IMR-90 (cell line): ENCODE measurements at regions not wholly inside any gene's neighbourhood (a gene's known extent, or its start where the extent isn't known, plus 50 kb on each side); places are given as distances from the start of the nearest gene placed in this dataset.

Experiments
- ATAC-seq: fragments of 200-7000 bp; cut with Tn5 transposase; 2 replicates; pipeline ENCODE4 v1.9.1; 2020; ENCODE audit warnings: low read depth, mild to moderate bottlenecking, moderate library complexity
- BruUV-seq: library from RNA; stranded (reverse); fragments of 400-500 nt; replicated peaks from 2 replicates; lab custom pipeline; 2021; lab: Mats Ljungman, UMichigan
- CTCF ChIA-PET: fragments of 300-600 bp; formaldehyde crosslinking; extraction: SDS; loops from one replicate; lab custom pipeline; 2021; ENCODE audit warnings: antibody characterized with exemption; lab: Yijun Ruan, JAX
- POLR2A ChIA-PET: fragments of 300-600 bp; sonication (Branson Sonifier 250); formaldehyde crosslinking; loops from one replicate; lab custom pipeline; 2022; ENCODE audit warnings: antibody characterized with exemption; ENCODE audit not compliant: unreplicated experiment; lab: Charles Lee
- DNase-seq: peaks from one replicate; pipeline ENCODE4 v3.0.0; 2013
- H2AFZ ChIP-seq: replicated peaks from 2 replicates; pipeline ENCODE3; 2013; ENCODE audit warnings: low read length, mild to moderate bottlenecking; ENCODE audit not compliant: poor library complexity
- H2AK5ac ChIP-seq: 2 replicates; pipeline ENCODE4 v1.6.1; 2013; ENCODE audit warnings: low read depth, low read length, inconsistent platforms
- H2AK9ac ChIP-seq: replicated peaks from 2 replicates; pipeline ENCODE3; 2013; ENCODE audit warnings: mild to moderate bottlenecking, low read depth, low read length, moderate library complexity; ENCODE audit not compliant: poor library complexity
- H2BK120ac ChIP-seq: 2 replicates; pipeline ENCODE4 v1.6.1; 2013; ENCODE audit warnings: low read depth, low read length, inconsistent platforms
- H2BK15ac ChIP-seq: 3 replicates; pipeline ENCODE4 v1.6.1; 2013; ENCODE audit warnings: low read depth, low read length, inconsistent platforms
- H2BK20ac ChIP-seq: 2 replicates; pipeline ENCODE4 v1.6.1; 2013; ENCODE audit warnings: low read depth, mild to moderate bottlenecking, inconsistent platforms, low read length, moderate library complexity
- H2BK5ac ChIP-seq: 2 replicates; pipeline ENCODE4 v1.6.1; 2013; ENCODE audit warnings: mild to moderate bottlenecking, low read depth, low read length, inconsistent platforms; ENCODE audit not compliant: poor library complexity, severe bottlenecking
- H3K14ac ChIP-seq: replicated peaks from 2 replicates; pipeline ENCODE4 v1.6.1; 2013; ENCODE audit warnings: low read depth, low read length, inconsistent platforms
- H3K18ac ChIP-seq: 2 replicates; pipeline ENCODE4 v1.6.1; 2013; ENCODE audit warnings: low read depth, low read length, control low read depth
- H3K23ac ChIP-seq: 2 replicates; pipeline ENCODE4 v1.6.1; 2013; ENCODE audit warnings: low read depth, low read length, inconsistent platforms
- H3K27ac ChIP-seq: 2 replicates; pipeline ENCODE4 v1.5.1; 2013; ENCODE audit warnings: mild to moderate bottlenecking, control low read depth, low read length; ENCODE audit not compliant: insufficient read depth
- H3K27me3 ChIP-seq: 2 replicates; pipeline ENCODE4 v1.6.1; 2013; ENCODE audit warnings: low read length; ENCODE audit not compliant: control insufficient read depth, insufficient read depth
- H3K36me3 ChIP-seq: 2 replicates; pipeline ENCODE4 v1.6.1; 2013; ENCODE audit warnings: low read length, mixed read lengths; ENCODE audit not compliant: control insufficient read depth, insufficient read depth
- H3K4ac ChIP-seq: 2 replicates; pipeline ENCODE4 v1.6.1; 2013; ENCODE audit warnings: low read depth, low read length, inconsistent platforms
- H3K4me1 ChIP-seq: 2 replicates; pipeline ENCODE4 v1.6.1; 2013; ENCODE audit warnings: low read length, mixed read lengths; ENCODE audit not compliant: control insufficient read depth, insufficient read depth
- H3K4me2 ChIP-seq: 2 replicates; pipeline ENCODE4 v1.6.1; 2013; ENCODE audit warnings: low read depth, mild to moderate bottlenecking, control low read depth, low read length, moderate library complexity
- H3K4me3 ChIP-seq: 2 replicates; pipeline ENCODE4 v1.5.1; 2013; ENCODE audit warnings: low read depth, mild to moderate bottlenecking, control low read depth, low read length, moderate library complexity; ENCODE audit not compliant: insufficient read depth
- H3K56ac ChIP-seq: 2 replicates; pipeline ENCODE4 v1.6.1; 2013; ENCODE audit warnings: low read length, inconsistent platforms; ENCODE audit not compliant: insufficient read depth; ENCODE audit errors: extremely low read depth
- H3K79me1 ChIP-seq, 2 experiments: 2 replicates each; pipeline ENCODE4 v1.6.1; 2013; ENCODE audit warnings: low read length in 2 of 2, inconsistent platforms in 1 of 2, low read depth in 1 of 2
- H3K9ac ChIP-seq: 2 replicates; pipeline ENCODE4 v1.6.1; 2013; ENCODE audit warnings: low read depth, low read length, control low read depth
- H3K9me1 ChIP-seq: 2 replicates; pipeline ENCODE4 v1.6.1; 2013; ENCODE audit warnings: low read length, inconsistent platforms; ENCODE audit not compliant: insufficient read depth
- H3K9me3 ChIP-seq: 2 replicates; pipeline ENCODE4 v1.6.1; 2013; ENCODE audit warnings: low read length; ENCODE audit not compliant: control insufficient read depth, insufficient read depth
- H4K20me1 ChIP-seq: 2 replicates; pipeline ENCODE4 v1.6.1; 2013; ENCODE audit warnings: low read length, inconsistent platforms; ENCODE audit not compliant: insufficient read depth
- H4K5ac ChIP-seq: 2 replicates; pipeline ENCODE4 v1.6.1; 2013; ENCODE audit warnings: mild to moderate bottlenecking, low read depth, low read length, control low read depth
- H4K8ac ChIP-seq, 2 experiments: 2 replicates each; pipeline ENCODE4 v1.6.1; 2013; ENCODE audit warnings: low read depth in 2 of 2, low read length in 2 of 2, control low read depth in 1 of 2, inconsistent platforms in 1 of 2
- H4K91ac ChIP-seq: 2 replicates; pipeline ENCODE4 v1.6.1; 2013; ENCODE audit warnings: low read depth, low read length, inconsistent platforms; ENCODE audit not compliant: insufficient read depth
- BHLHE40 ChIP-seq: fragments of 150-350 bp; IDR thresholded peaks from 2 replicates; pipeline ENCODE4 v1.6.1; 2016; ENCODE audit warnings: mild to moderate bottlenecking, low read depth, low read length
- CEBPB ChIP-seq: IDR thresholded peaks from 2 replicates; pipeline ENCODE4 v1.6.1; 2012; ENCODE audit warnings: low read depth, low read length, improper control_type of control experiment
- CHD1 ChIP-seq: IDR thresholded peaks from 2 replicates; pipeline ENCODE4 v1.6.1; 2012; ENCODE audit warnings: low read depth, low read length, improper control_type of control experiment
- MAFK ChIP-seq: IDR thresholded peaks from 2 replicates; pipeline ENCODE4 v1.6.1; 2012; ENCODE audit warnings: low read depth, low read length, improper control_type of control experiment
- MAZ ChIP-seq: IDR thresholded peaks from 2 replicates; pipeline ENCODE4 v1.6.1; 2012; ENCODE audit warnings: low read depth, mild to moderate bottlenecking, low read length, improper control_type of control experiment, moderate library complexity, borderline replicate concordance
- POLR2A ChIP-seq: IDR thresholded peaks from 2 replicates; pipeline ENCODE4 v1.6.1; 2012; ENCODE audit warnings: mild to moderate bottlenecking, low read depth, low read length
- RAD21 ChIP-seq: IDR thresholded peaks from 2 replicates; pipeline ENCODE4 v1.6.1; 2012; ENCODE audit warnings: low read length, improper control_type of control experiment
- RFX5 ChIP-seq: IDR thresholded peaks from 2 replicates; pipeline ENCODE4 v1.8.0; 2012; ENCODE audit warnings: low read depth, mild to moderate bottlenecking, low read length, moderate library complexity
- USF2 ChIP-seq: fragments of 150-350 bp; IDR thresholded peaks from 2 replicates; pipeline ENCODE4 v1.6.1; 2017; ENCODE audit warnings: mild to moderate bottlenecking, antibody characterized with exemption, low read length, low read depth
- WGBS, 2 experiments: methylation state at CpG; one replicate each; pipeline versions ENCODE4 v1.1.5 to v1.1.7; 2013; ENCODE audit warnings: missing lambda C conversion rate in 2 of 2; ENCODE audit not compliant: insufficient read length in 1 of 2; ENCODE audit errors: extremely low coverage in 2 of 2; 5-methylcytosine and 5-hydroxymethylcytosine counted together
- dilution Hi-C: fragments of 300-500 bp; cut with HindIII; formaldehyde crosslinking; loops from one replicate; pipeline ENCODE4 v1.14.3; 2018; ENCODE audit warnings: low sequenced_read_pairs; ENCODE audit not compliant: unreplicated experiment
- in situ Hi-C: fragments of 300-500 bp; cut with MboI; formaldehyde crosslinking; loops from 3 replicates; pipeline ENCODE4 v1.14.3; 2019; ENCODE audit warnings: low sequenced_read_pairs, inconsistent platforms, mixed read lengths
- intact Hi-C: fragments of 100-400 bp; cut with micrococcal nuclease; formaldehyde crosslinking; loops from 2 replicates; pipeline ENCODE4 v1.10.0; 2022
- TF ChIP-seq, protein P1 (sequence below): fragments of 150-350 bp; IDR thresholded peaks from 2 replicates; pipeline ENCODE4 v1.6.1; 2016; ENCODE audit warnings: low read depth, mild to moderate bottlenecking, low read length, moderate library complexity, borderline replicate concordance

DNA sequence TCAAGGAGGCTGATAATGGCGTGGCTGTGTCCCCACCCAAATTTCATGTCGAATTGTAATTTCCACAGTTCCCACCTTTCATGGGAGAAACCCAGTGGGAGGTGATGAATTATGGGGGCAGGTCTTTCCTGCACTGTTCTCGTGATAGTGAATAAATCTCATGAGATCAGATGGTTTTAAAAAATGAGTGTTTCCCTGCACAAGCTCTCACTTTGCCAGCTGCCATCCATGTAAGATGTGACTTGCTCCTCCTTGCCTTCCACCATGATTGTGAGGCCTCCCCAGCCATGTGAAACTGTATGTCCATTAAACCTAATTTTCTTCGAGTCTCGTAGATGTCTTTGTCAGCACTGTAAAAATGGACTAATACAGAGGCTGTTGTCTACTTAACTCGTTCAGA, 488.3 kb downstream of the SPRY1 start:
- Histone ChIP-seq H2BK15ac (no peak overlapping the region), H3K23ac (no peak overlapping the region), H3K4ac (no peak overlapping the region), H3K4me1 (no peaks in the 10 kb centered on the region; the same call in 1 of the 2 replicates), H3K27ac (no peak overlapping the region), H3K9me1 (no peaks in the 10 kb centered on the region), H2BK5ac (no peak overlapping the region), H3K14ac (no peak overlapping the region), H3K56ac (no peak overlapping the region), H3K36me3 (no peaks in the 10 kb centered on the region), H3K79me1 (no peaks in the 10 kb centered on the region), H3K9ac (no peak overlapping the region), H4K8ac (no peak overlapping the region), H3K4me2 (no peak overlapping the region), H3K18ac (no peak overlapping the region), H2AK5ac (no peak overlapping the region), H4K5ac (no peak overlapping the region), H2BK120ac (no peak overlapping the region), H3K9me3 (peaks cover 3% of the 10 kb centered on the region), H4K91ac (no peak overlapping the region), H2AFZ (no peak overlapping the region), H2BK20ac (no peak overlapping the region), H4K20me1 (no peaks in the 10 kb centered on the region), H3K27me3 (no peaks in the 10 kb centered on the region), H2AK9ac (no peak overlapping the region), H3K4me3 (no peak overlapping the region)
- no TSS peak for BruUV-seq
- dilution Hi-C loops = no loop called here
- no CpG with 5 or more reads among the region's 6 CpGs for WGBS, 2 experiments
- POLR2A ChIA-PET = no interaction called here
- TF ChIP-seq, protein P1, sequence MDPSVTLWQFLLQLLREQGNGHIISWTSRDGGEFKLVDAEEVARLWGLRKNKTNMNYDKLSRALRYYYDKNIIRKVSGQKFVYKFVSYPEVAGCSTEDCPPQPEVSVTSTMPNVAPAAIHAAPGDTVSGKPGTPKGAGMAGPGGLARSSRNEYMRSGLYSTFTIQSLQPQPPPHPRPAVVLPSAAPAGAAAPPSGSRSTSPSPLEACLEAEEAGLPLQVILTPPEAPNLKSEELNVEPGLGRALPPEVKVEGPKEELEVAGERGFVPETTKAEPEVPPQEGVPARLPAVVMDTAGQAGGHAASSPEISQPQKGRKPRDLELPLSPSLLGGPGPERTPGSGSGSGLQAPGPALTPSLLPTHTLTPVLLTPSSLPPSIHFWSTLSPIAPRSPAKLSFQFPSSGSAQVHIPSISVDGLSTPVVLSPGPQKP = no peak
- TF ChIP-seq BHLHE40 = no peak
- no peak for TF ChIP-seq CEBPB
- no peak for TF ChIP-seq RAD21
- TF ChIP-seq MAFK = no peak
- TF ChIP-seq POLR2A = no peak
- no peak for TF ChIP-seq RFX5
- TF ChIP-seq CHD1 = no peak
- no peak for TF ChIP-seq MAZ
- no peak for TF ChIP-seq USF2
- CTCF ChIA-PET = no interaction called here
- no peak for DNase-seq
- in situ Hi-C loops = no loop called here
- no peak for ATAC-seq
- intact Hi-C loops = no loop called here
